HG03159 (cell line): ENCODE measurements at regions not wholly inside any gene's neighbourhood (a gene's known extent, or its start where the extent isn't known, plus 50 kb on each side); places are given as distances from the start of the nearest gene placed in this dataset.

Source experiments
- ATAC-seq: cut with Tn5 transposase; IDR thresholded peaks from one replicate; pipeline ENCODE4 v1.9.1; 2021; ENCODE audit warnings: mild to moderate bottlenecking, moderate library complexity; ENCODE audit not compliant: unreplicated experiment

DNA sequence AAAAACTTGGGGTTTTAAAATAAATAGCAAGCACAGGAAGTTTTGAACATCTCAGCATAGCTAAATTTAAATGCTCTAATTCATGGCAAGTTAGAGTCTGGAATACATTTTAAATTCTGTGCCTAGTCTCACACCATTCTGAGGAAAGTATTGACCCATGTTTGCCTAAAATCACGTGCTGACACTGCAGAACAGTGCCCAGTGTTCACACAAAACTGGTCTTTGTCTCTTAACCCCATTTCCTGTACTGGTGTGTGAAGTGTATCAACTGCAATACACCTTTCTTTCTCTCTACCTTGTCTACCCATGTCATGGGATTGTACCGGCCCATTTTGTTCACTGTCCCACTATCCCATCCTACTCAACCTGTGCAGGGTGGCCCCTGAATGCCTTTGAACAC, 749.7 kb upstream of the POM121L12 start:
- no peak for ATAC-seq

DNA sequence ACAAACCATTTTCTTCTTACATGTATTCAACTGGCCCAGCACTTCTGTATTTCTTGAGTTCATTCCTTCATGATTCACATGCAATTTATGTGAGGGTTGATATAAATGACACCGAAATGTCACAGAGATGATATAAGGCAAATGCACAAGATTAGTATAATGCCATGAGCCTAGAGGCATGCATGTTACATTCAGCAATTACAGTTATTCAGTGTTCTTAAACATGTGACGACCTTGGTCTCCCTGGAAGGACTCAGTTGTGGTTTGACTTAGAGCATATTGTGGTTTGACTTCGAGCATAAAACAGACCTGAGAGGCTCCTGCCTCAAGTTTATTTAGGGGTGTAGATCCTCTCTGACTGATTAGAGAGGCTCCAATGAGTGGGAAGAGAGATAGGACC, 752.1 kb upstream of the POM121L12 start:
- no peak for ATAC-seq

DNA sequence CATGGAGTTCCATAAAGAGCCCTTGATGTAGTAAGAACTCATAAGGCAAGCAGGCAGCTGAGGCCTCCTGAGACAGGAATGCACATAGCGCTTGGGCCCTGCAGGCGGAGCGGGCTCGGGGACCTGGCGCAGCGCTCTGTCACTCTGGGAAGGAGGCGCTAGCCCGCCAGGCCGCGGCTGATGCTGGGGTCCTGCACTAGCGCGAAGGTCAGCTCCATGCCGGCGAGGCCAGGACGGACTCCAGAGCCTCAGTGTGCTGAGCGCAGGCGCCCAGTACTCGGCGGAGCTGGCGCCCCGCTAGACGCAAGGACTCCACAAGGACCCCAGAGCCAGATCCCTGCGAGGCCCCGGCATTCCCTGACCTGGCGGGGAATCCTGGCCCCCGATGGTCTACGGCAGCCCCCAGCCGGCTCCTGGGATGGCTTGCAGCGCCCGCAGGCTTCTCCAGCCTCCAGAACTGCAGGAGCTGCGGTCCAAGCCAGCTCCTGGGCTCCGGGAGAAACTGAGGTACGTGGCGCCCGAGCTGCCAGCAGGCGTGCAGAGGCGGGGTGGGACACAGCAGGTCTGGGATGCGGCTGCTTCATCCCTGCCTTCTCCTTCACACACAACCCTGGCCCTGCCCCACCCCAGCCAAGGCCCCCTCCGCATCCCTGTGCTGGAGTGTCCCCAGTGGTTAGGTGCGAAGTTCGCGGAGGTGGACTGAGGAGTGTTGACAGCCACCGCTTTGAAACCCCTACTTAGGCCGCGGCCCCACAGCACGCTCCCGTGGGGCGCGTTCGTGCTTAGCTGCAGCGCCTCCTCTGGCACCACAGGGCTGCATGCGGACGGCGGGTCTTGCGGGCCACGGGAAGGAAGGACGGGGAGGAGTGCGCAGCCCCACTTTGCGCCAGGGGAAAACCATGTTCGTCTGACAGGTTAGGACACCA, 761.5 kb upstream of the POM121L12 start:
- ATAC-seq = no peak

DNA sequence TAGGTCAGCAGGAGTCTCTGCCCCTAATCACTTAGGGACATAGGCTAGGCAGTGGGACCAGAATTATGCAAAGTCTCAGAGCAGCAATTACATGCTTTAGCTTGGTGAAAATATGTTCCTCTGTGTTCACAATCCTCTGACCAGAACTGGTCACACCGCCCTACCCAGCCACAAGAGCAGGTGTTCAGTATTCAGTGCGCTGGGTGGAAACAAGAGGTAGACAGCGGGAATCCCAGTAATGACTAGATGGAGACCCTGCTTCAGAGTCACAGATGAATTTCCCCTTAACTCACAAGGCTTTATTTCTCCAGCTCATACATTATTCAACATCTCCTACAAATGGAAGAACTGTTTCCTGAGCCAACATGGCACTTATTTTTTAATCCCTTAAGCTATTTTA, 763.7 kb upstream of the POM121L12 start:
- no peak for ATAC-seq

DNA sequence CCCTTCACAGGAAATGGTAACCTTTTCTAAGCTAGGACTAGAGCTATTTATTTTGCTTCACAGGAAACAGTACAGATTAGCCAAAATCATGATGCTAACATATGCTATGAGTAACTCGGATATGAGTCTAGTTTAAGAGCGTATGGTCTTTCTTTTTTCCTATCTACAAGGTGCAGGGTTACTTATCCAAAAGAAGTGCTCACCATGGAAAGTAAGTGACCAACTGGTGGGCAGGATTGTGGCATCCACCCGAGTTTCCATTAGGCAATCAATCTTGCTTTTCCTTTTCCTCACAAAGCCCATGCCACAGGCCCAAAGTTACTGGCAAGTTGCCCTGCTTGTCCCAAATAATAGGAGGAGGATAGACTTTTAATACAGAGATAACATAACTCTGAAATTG, 765.1 kb upstream of the POM121L12 start:
- ATAC-seq = no peak

DNA sequence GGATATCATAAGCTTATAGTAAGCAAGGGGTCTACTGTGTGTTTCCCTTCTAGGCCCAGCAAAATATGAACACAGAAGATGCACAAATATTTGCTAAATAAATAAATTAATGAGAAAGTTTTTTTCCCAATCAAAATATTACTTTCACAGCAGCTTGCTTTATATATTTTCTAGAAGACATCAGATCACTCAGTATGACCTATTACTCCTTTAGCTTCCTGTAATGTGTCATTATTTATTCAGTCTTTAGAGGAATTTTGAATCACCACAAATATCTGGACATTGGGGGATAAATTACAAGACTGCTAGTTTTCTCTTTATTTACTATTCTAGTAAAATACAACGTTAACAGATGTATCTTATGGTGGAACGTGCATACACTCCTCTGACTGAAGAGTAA, 765.8 kb upstream of the POM121L12 start:
- no peak for ATAC-seq

DNA sequence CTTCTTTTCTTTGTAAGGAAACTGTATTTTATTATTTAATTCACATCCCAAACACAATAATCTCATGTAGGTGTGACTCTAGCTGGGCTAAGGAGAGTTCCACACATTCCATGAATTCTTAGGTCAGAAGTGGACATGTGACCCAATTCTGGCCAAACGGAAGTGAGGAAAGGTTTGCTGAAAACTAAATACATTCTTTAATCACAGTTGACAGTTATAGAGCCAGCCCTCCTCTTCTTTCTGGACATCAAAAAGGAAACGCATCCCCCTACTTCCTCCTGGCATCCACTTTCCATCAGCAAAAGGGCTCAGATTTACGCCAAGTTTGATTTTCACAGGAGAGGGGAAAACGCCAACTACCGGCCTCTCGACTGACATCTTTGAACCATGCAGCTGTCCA, 774.4 kb upstream of the POM121L12 start:
- no peak for ATAC-seq

DNA sequence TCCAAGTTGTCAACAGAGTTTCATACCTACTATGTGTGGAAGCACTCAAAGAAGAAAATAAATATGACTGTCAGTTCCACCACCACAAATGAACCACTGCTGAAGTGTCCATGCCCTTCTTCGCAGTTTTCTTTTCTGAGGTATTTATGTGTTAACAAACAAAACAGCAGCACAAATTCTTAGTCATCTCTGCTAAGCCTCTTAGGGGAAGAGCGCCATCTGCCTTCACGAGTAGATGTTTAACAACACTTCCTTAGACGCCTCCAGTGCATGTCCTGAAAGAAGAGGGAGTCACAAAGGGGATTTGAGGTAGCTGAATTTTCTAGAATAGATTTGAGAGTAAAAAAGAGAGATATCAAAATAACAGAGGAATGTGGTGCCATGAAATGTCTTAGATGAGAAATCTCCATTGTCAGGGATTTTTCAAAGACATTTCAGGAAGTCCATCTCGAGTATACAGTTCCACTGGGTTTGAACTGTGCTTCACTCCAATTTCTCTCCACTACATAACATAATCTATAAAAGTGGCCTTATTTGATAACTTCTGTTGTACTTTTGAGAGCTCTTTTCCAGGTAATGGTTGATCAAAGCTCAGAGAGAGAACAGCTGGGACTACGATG, 775.3 kb upstream of the POM121L12 start:
- ATAC-seq = no peak

DNA sequence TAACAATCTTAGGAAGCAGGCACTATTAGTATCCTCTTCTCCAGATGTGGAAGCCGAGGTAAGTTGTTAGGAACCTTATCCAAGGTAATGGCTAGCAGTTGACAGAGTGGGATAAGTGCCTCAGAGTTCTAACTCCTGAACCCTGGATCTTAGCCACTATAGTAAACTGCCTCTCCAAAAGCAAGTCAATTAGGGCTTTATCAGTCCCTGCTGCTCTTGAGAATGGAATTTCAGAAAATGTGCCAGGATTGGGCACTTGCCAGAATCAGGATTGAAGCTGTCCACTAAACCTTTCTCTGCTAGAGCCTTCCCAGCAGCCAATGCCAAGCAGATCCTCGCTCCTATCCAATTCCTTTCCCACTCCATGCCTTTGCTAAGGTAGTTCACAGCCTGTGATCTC, 777.5 kb upstream of the POM121L12 start:
- no peak for ATAC-seq

DNA sequence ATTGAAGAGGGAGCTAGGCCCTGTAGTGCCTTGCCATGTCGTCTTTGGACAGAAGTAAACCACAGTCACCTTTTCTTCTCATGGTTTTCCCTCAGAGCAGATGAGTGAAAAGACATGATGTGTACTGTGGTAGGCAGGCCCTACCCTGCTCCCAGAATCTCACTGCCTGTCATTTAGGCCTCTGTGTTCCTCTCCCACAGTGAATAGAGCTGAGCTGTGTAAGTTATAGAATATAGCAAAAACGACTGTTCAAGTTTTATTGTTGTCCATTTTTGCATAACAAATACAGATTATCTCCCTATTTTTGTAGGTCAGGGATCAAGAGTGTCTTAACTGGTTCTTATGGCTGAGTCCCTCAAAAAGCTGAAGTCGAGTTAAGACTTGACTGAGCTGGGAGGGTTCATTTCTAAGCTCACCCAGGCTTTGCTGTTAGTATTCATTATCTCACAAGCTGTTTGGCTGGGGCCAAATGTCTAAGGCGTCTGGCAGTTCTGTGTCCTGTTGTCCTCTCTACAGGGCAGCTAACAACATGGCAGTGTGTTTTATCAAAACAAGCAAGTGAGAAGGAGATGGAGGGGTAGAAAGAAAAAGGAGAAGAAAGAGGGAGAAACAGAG, 780.9 kb upstream of the POM121L12 start:
- no peak for ATAC-seq

DNA sequence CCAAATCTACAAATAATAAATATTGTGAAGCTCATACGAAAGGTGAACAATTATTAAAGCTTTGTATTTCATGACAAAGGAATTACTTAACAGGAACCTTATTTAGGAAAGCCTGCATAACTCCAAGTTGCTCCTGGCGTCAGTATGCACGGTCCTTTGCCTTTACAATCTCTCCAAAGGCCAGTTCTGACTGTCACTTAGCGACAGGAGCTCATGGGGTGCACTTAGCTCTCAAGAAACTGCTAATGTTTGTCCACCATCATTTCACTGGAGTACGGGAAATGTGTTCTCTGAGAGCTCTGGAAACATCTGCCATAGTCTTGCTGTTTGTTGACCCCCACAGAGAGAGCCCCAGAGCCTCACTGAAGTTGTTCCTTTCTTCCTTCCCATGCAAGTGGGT, 781.5 kb upstream of the POM121L12 start:
- no peak for ATAC-seq

DNA sequence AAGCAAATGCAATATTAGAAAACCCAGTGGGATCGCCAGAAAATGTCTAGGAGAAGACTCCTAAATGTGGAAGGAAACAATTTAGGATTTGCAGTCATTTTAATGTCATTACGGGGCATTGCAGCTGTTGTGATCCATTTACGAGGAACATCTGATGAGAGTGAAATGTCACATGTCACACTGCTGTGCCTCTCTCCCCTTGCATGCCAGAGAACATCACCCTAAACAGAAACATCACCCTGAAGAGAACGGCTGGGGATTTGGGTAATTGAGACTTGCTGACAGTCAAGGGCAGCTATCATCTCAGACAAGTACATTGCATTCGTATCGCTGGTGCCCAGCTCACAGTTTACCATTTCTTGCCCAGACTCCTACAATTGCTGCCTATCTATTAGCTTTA, 785.7 kb upstream of the POM121L12 start:
- ATAC-seq = no peak

DNA sequence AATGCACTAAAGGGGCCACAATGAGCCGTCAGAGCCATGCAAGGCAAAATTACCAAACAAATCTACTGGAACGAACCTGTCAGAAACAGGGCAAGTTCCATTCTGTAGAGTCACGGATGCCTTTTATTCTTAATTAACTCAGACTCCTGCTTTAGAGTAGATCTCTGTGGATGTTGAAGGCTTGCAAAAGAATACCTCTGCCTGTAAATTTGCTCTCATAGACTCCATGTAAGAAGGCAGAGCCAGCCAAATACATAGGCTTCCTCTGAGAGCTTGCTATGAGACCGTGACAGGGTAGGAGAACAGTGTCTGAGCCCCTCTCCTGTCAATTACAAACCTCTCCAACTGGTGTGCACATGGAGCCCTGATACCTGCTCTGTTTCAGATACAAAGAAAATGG, 787.9 kb upstream of the POM121L12 start:
- ATAC-seq = no peak

DNA sequence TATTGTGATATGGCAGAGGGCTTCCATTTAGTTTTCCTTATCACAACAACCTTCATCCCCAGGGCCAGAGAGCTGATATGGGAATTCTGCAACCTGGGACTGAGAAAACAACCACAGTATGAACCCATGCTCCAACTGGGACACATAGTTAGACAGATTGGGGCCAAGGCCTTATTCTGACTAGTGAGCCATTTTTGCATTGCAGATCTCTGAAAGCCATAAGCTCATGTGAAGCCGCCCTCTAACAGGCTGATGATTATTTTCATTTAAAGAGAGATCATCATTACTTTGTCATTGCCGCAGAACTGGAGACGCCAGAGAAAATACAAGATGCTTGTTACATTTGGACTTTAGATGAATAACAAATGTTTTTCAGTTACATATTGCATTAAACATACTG, 791.7 kb upstream of the POM121L12 start:
- no peak for ATAC-seq

DNA sequence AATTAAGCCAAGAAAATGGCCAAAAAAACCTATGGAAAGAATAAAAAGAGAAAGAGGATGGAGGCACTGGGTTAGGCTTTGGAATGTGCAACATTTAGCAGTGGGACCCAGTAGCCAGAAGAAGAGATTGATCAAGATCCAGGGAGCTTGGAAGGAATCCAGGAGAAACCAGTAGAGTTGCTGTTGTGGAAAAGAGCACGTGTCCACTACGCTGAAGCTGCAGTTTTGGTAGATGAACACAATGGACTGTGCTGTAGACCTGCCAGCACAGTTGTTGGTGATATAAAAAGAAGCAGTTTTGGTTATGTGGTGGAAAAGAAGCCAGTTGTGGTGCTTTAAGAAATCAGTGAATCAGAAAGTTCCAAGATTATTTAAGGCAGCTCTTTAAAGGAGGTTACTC, 802.2 kb upstream of the POM121L12 start:
- no peak for ATAC-seq

DNA sequence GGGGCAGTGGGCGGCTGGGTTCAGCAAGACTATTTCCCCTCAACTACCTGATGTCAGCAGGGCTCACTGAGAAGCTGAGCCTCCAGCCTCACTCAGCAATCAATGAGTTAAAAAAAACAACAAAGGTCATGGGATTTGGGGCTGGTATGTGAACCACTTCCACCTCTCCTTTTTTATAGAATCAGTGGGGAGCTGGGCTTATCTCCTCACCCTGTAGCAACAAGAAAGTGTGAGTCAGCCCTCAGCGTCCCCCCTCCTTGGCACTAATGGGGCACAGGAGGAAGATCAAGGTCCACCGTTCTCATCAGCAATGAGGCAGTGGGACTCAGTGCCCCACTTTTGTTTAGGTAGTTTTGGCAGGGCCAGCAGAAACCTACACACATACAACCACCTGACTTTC, 823.5 kb upstream of the POM121L12 start:
- ATAC-seq = no peak

DNA sequence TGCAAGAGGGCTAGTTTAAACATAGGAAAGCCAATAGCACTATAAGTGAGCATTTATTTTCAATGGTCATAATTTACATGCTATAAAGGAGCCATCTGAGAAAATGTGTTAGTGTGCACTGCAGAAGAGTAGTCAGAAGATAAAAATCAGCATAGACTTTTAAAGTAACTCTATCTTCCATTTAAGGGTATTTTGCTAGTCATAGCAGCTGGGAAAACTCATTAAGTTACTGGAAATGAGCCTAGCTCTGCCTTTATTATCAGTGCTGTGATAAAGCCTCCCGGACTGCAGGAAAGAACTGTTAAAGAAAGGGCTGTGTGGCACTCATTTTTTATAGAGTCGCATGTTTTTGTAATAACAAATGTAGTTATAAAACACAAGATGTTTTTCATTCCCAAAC, 825.8 kb upstream of the POM121L12 start:
- no peak for ATAC-seq

DNA sequence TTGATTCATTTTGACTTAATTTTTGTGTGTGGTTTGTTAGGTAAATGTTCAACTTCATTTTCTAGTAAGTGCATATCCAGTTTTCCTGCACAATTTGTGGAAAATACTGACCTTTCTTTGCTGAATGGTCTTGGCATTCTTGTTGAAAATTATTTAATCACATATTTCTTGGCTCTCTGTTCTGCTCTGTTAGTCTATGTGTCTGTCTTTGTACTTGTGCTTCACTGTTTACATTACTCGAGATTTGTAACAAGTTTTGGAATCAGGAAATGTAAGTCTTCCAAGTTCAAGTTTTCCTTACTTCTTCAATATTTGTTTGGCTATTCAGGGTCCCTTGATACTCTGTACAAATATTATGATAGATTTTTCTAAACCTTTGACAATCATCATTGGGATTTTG, 838.2 kb upstream of the POM121L12 start:
- ATAC-seq = no peak

DNA sequence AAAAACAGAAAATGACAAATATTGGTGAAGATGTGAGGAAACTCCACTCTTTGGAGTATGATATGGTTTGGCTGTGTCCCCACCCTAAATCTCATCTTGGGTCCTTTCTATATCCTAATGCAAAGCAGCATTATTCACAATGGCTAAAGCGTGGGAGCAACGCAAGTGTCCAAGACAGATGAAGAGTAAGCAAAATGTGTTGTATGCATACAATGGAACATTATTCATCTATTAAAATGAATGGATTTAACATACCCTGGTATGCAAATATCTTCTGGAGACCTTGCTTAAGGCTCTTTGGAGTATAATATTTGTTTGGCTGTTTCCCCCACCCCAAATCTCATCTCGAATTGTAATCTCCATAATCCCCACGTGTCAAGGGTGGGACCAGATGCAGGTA, 839.8 kb upstream of the POM121L12 start:
- ATAC-seq = no peak

DNA sequence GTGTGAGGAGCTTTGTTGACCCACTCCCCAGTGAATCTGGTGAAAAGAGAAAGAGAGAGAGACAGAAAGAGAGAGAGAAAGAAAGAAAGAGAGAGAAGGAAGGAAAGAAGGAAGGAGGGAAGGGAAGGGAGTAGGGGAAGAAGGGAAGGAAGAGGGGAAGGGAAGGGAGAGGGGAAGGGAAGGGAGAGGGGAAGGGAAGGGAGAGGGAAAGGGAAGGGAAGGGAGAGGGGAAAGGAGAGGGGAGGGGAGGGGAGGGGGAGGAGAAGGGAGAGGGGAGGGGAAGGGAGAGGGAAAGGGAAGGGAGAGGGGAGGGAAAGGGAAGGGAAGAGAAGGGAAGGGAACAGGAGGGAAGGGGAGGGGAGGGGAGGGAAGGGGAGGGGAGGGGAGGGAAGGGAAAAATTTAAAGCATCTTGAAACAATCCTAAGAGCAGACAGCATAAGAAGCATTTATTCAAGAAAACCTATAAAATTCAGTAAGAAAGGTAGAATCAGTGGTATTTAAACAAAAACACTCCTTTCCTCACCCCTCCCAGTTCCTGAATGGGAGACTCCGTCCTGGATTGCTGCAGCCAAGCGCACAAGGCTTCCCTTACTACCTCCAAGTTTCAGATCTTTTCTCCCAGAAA, 846.2 kb upstream of the POM121L12 start:
- no peak for ATAC-seq

DNA sequence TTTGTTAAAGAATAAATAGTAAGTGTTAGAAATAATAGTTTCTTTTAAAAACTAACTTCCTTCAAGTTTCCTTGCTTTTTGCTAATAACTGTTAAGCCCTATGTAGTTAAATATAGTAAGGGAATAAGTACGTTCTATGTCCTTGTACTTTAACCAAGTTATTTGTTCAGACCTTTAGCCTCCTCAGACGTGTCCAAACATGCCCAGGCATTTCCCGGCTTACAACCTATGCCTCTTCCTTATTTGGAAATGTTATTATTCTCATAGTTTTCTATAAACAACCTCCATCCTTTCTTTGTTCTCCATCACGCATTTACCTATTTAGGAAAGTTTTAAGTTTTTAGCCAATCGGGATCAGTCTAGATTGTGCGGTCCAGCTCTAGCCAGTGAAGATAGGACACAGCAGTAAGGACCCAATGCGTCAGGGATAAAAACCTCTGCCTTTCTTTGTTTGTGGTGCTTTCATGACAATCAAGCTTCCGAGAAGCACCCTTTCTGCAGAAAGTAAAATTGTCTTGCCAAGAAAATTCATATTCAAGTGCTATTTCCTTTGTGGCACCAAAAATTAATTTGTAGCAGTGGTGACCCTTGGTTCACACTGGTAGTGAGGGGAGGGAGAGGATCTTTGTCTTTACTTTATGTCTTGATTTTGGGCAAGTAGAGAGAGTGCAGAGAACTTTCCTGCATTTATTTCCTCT, 851.3 kb upstream of the POM121L12 start:
- no peak for ATAC-seq
